Mesenchymal stem cell (in vitro differentiated cells and primary cell): ENCODE measurements at regions not wholly inside any gene's neighbourhood (a gene's known extent, or its start where the extent isn't known, plus 50 kb on each side); places are given as distances from the start of the nearest gene placed in this dataset.

Source experiments
- DNase-seq: peaks from one replicate; pipeline ENCODE4 v3.0.0-alpha.2; 2013
- H2AFZ ChIP-seq: one replicate; pipeline ENCODE4 v1.6.1; 2013; ENCODE audit warnings: low read depth, mild to moderate bottlenecking, control low read depth, inconsistent platforms, low read length, moderate library complexity
- H2AK5ac ChIP-seq: 2 replicates; pipeline ENCODE4 v1.6.1; 2013; ENCODE audit warnings: low read length, moderate library complexity, mild to moderate bottlenecking, inconsistent platforms; ENCODE audit not compliant: severe bottlenecking
- H2BK120ac ChIP-seq: one replicate; pipeline ENCODE4 v1.6.1; 2013; ENCODE audit warnings: low read depth, mild to moderate bottlenecking, inconsistent platforms, low read length, moderate library complexity
- H2BK12ac ChIP-seq, 2 experiments: one replicate each; pipeline ENCODE4 v1.6.1; 2013; ENCODE audit warnings: inconsistent platforms in 2 of 2, low read length in 2 of 2, mild to moderate bottlenecking in 2 of 2, moderate library complexity in 2 of 2, control low read depth in 1 of 2
- H2BK15ac ChIP-seq: one replicate; pipeline ENCODE4 v1.6.1; 2013; ENCODE audit warnings: mild to moderate bottlenecking, low read depth, inconsistent platforms; ENCODE audit not compliant: poor library complexity, severe bottlenecking
- H2BK5ac ChIP-seq: 2 replicates; pipeline ENCODE4 v1.6.1; 2013; ENCODE audit warnings: low read depth, mild to moderate bottlenecking, low read length, control low read depth, inconsistent platforms; ENCODE audit not compliant: poor library complexity, severe bottlenecking
- H3K14ac ChIP-seq, 2 experiments: one replicate each; pipeline ENCODE4 v1.6.1; 2013; ENCODE audit warnings: inconsistent platforms in 2 of 2, low read length in 2 of 2, control low read depth in 1 of 2, mild to moderate bottlenecking in 1 of 2, moderate library complexity in 1 of 2
- H3K18ac ChIP-seq, 2 experiments: one replicate each; pipeline ENCODE4 v1.6.1; 2013; ENCODE audit warnings: inconsistent platforms in 2 of 2, low read length in 2 of 2, control low read depth in 1 of 2, low read depth in 1 of 2, mild to moderate bottlenecking in 1 of 2
- H3K23ac ChIP-seq, 2 experiments: one replicate each; pipeline ENCODE4 v1.6.1; 2013; ENCODE audit warnings: inconsistent platforms in 2 of 2, low read length in 2 of 2, mild to moderate bottlenecking in 2 of 2, moderate library complexity in 2 of 2, control low read depth in 1 of 2
- H3K27ac ChIP-seq: 2 replicates; pipeline ENCODE4 v1.5.1; 2013; ENCODE audit warnings: mild to moderate bottlenecking, moderate library complexity, low read length, control low read depth, inconsistent platforms; ENCODE audit not compliant: poor library complexity, severe bottlenecking
- H3K27me3 ChIP-seq, 2 experiments: 2 replicates each; pipeline versions ENCODE4 v1.6.1 to v1.7.0; 2013; ENCODE audit warnings: low read length in 2 of 2, mild to moderate bottlenecking in 2 of 2, moderate library complexity in 2 of 2, control low read depth in 1 of 2, inconsistent platforms in 1 of 2; ENCODE audit not compliant: control insufficient read depth in 1 of 2, insufficient read depth in 1 of 2
- H3K36me3 ChIP-seq, 2 experiments: 2 replicates each; pipeline versions ENCODE4 v1.6.1 to v1.7.0; 2013; ENCODE audit warnings: low read length in 2 of 2, control low read depth in 1 of 2, inconsistent platforms in 1 of 2, low read depth in 1 of 2, mild to moderate bottlenecking in 1 of 2; ENCODE audit not compliant: insufficient read depth in 2 of 2, control insufficient read depth in 1 of 2
- H3K4ac ChIP-seq, 2 experiments: one replicate each; pipeline ENCODE4 v1.6.1; 2013; ENCODE audit warnings: inconsistent platforms in 2 of 2, low read length in 2 of 2, mild to moderate bottlenecking in 2 of 2, moderate library complexity in 2 of 2, control low read depth in 1 of 2, low read depth in 1 of 2
- H3K4me1 ChIP-seq: 2 replicates; pipeline ENCODE4 v1.6.1; 2013; ENCODE audit warnings: low read depth, low read length, control low read depth; ENCODE audit not compliant: control insufficient read depth, insufficient read depth
- H3K4me2 ChIP-seq: 2 replicates; pipeline ENCODE4 v1.6.1; 2013; ENCODE audit warnings: low read length, mild to moderate bottlenecking, inconsistent platforms; ENCODE audit not compliant: poor library complexity, severe bottlenecking
- H3K4me3 ChIP-seq, 2 experiments: 2 replicates each; pipeline versions ENCODE4 v1.5.1 to v1.7.0; 2013; ENCODE audit warnings: low read length in 2 of 2, mild to moderate bottlenecking in 2 of 2, control low read depth in 1 of 2, low read depth in 1 of 2; ENCODE audit not compliant: insufficient read depth in 1 of 2
- H3K79me1 ChIP-seq: replicated peaks from 2 replicates; pipeline ENCODE4 v1.6.1; 2013; ENCODE audit warnings: mild to moderate bottlenecking, control low read depth, low read length, inconsistent platforms; ENCODE audit not compliant: poor library complexity, severe bottlenecking
- H3K9ac ChIP-seq: 2 replicates; pipeline ENCODE4 v1.7.0; 2013; ENCODE audit warnings: mild to moderate bottlenecking, low read length, moderate library complexity
- H3K9me3 ChIP-seq: 2 replicates; pipeline ENCODE4 v1.7.0; 2013; ENCODE audit warnings: mild to moderate bottlenecking, low read length; ENCODE audit not compliant: control insufficient read depth
- H4K8ac ChIP-seq: one replicate; pipeline ENCODE4 v1.6.1; 2013; ENCODE audit warnings: inconsistent platforms, mild to moderate bottlenecking, low read length, moderate library complexity
- H4K91ac ChIP-seq: one replicate; pipeline ENCODE4 v1.6.1; 2013; ENCODE audit warnings: mild to moderate bottlenecking, low read length, inconsistent platforms
- WGBS: methylation state at CpG from one replicate; pipeline ENCODE4 v1.1.7; 2013; ENCODE audit warnings: mixed read lengths; 5-methylcytosine and 5-hydroxymethylcytosine counted together

GRCh38 chr9:73474002-73474600, 322.4 kb downstream of the ANXA1 start:
- Histone ChIP-seq H3K4me2 (no peak overlapping the region), H3K36me3 (no peaks in the 10 kb centered on the region), H3K4ac (no peak overlapping the region), H3K4me3 (no peak overlapping the region), H2BK15ac (no peak overlapping the region), H3K79me1 (no peaks in the 10 kb centered on the region), H3K14ac (no peak overlapping the region), H4K8ac (no peak overlapping the region), H3K18ac (no peak overlapping the region), H3K4me1 (no peaks in the 10 kb centered on the region), H3K9ac (no peak overlapping the region), H3K9me3 (peaks cover 9% of the 10 kb centered on the region), H2AK5ac (no peak overlapping the region), H2BK120ac (no peak overlapping the region), H2AFZ (no peak overlapping the region), H3K27ac (no peak overlapping the region), H4K91ac (no peak overlapping the region), H3K23ac (no peak overlapping the region), H2BK12ac (no peak overlapping the region), H2BK5ac (no peak overlapping the region), H3K27me3 (no peaks in the 10 kb centered on the region)
- no peak for DNase-seq
- 89% methylated on average over 13 of the region's 14 CpGs for WGBS

- Histone ChIP-seq H3K4me1 (no peaks in the 10 kb centered on the region), H3K4me3 (no peak overlapping the region), H3K18ac (no peak overlapping the region), H2AK5ac (no peak overlapping the region), H3K4ac (no peak overlapping the region), H3K36me3 (no peaks in the 10 kb centered on the region), H2BK120ac (no peak overlapping the region), H3K23ac (no peak overlapping the region), H3K14ac (no peak overlapping the region), H2BK5ac (no peak overlapping the region), H3K27me3 (no peaks in the 10 kb centered on the region), H3K4me2 (no peak overlapping the region), H3K9me3 (peaks cover 9% of the 10 kb centered on the region), H3K9ac (no peak overlapping the region), H3K79me1 (no peaks in the 10 kb centered on the region), H2BK12ac (no peak overlapping the region), H4K91ac (no peak overlapping the region), H4K8ac (no peak overlapping the region), H3K27ac (no peak overlapping the region), H2AFZ (no peak overlapping the region), H2BK15ac (no peak overlapping the region)
- no peak for DNase-seq
- WGBS, result 95% methylated on average over 20 of the region's 20 CpGs
Measured at GRCh38 chr9:73474625-73475024, 323.0 kb downstream of the ANXA1 start.

DNA sequence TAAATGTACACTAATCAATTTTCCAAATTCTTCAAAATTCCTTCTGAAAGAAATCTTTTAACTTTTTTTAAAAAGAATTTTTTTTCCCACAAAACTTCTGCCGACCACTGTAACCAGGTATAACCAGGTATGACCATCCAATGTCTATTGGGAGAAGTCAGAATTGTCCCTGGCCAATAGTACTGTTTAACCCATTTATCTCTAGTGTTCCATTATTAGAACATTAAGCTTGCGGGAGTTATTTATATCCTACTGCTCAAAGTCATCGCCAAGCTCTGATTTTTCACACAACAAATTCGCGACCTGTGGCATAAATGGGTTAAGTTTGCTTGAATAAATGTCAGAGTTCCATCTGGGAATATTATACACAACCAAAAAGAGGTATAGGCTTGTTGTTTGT, 343.2 kb downstream of the ANXA1 start:
- 93% methylated on average over 2 of the region's 5 CpGs for WGBS
- Histone ChIP-seq H3K4ac (no peak overlapping the region), H3K4me2 (no peak overlapping the region), H3K36me3 (no peaks in the 10 kb centered on the region), H3K9me3 (peaks cover 24% of the 10 kb centered on the region), H3K27ac (no peak overlapping the region), H2AK5ac (no peak overlapping the region), H2AFZ (no peak overlapping the region), H4K8ac (no peak overlapping the region), H3K79me1 (no peaks in the 10 kb centered on the region), H3K23ac (no peak overlapping the region), H3K4me3 (no peak overlapping the region), H3K14ac (no peak overlapping the region), H2BK12ac (no peak overlapping the region), H3K27me3 (no peaks in the 10 kb centered on the region), H3K4me1 (no peaks in the 10 kb centered on the region), H2BK15ac (no peak overlapping the region), H3K9ac (no peak overlapping the region), H2BK5ac (no peak overlapping the region), H4K91ac (no peak overlapping the region), H3K18ac (no peak overlapping the region), H2BK120ac (no peak overlapping the region)
- DNase-seq, result no peak

DNA sequence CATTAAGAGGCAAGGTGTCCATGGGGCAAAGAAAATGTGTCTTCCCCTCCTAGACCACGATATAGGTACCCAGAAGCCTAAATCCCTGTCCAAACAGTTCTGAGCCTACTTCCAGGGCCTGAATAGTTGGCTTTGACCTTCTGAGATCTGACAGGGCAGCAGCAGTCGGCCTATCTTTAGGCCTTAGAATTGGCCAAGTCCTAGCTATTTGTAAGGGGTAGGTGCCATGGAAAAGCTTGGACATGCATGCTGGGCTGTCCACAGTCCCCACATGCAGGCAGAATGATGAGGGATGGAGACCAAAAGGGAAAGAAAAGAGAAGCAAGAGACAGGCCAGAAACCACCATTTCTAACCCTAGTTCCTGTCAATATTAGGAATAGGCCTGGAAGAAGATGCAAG, 346.1 kb downstream of the ANXA1 start:
- Histone ChIP-seq H3K9ac (no peak overlapping the region), H2AK5ac (no peak overlapping the region), H3K4me2 (no peak overlapping the region), H3K4me3 (no peak overlapping the region), H3K27ac (no peak overlapping the region), H3K27me3 (no peaks in the 10 kb centered on the region), H2BK15ac (no peak overlapping the region), H3K36me3 (no peaks in the 10 kb centered on the region), H2AFZ (no peak overlapping the region), H2BK120ac (no peak overlapping the region), H2BK12ac (no peak overlapping the region), H3K14ac (no peak overlapping the region), H3K79me1 (no peaks in the 10 kb centered on the region), H3K4ac (no peak overlapping the region), H4K8ac (no peak overlapping the region), H4K91ac (no peak overlapping the region), H3K9me3 (peaks cover 15% of the 10 kb centered on the region), H3K4me1 (no peaks in the 10 kb centered on the region), H3K23ac (no peak overlapping the region), H2BK5ac (no peak overlapping the region), H3K18ac (no peak overlapping the region)
- 61% methylated on average over 2 of the region's 2 CpGs for WGBS
- DNase-seq, result no peak
